ENCODE measurements at regions not wholly inside any gene's neighbourhood (a gene's known extent, or its start where the extent isn't known, plus 50 kb on each side); places are given as distances from the start of the nearest gene placed in this dataset.

- TF ChIP-seq POLR2A (IDR thresholded peaks at IDR 0.05) (no peak), CTCF (IDR thresholded peaks at IDR 0.05) (no peak)
Measured at GRCh38 chr16:7270823-7271222, 61.8 kb upstream of the RBFOX1 start.

Data from breast epithelium (tissue), 3 donors.